H1 (cell line): ENCODE measurements at regions not wholly inside any gene's neighbourhood (a gene's known extent, or its start where the extent isn't known, plus 50 kb on each side); places are given as distances from the start of the nearest gene placed in this dataset.

Source experiments
- CTCF ChIA-PET: fragments of 300-600 bp; sonication (Branson Sonifier 250); formaldehyde crosslinking; loops from one replicate; lab custom pipeline; 2021; ENCODE audit not compliant: partially characterized antibody; lab: Charles Lee
- POLR2A ChIA-PET: fragments of 300-600 bp; sonication (Branson Sonifier 250); formaldehyde crosslinking; loops from one replicate; lab custom pipeline; 2021; ENCODE audit warnings: inconsistent platforms; ENCODE audit not compliant: partially characterized antibody; lab: Charles Lee
- DNase-seq, 2 experiments: peaks; one replicate each; pipeline versions ENCODE4 v3.0.0 to v3.0.0-alpha.2; 2010 to 2022; ENCODE audit warnings: low spot score in 2 of 2, low read depth in 1 of 2, mixed read lengths in 1 of 2
- FAIRE-seq: peaks from 2 replicates; lab custom pipeline; 2011; peaks lifted over from hg19 to GRCh38; lab: Jason Lieb, UNC
- H2AFZ ChIP-seq: 2 replicates; pipeline ENCODE4 v1.8.1; 2012; ENCODE audit warnings: low read length, inconsistent platforms
- H2AK5ac ChIP-seq: 2 replicates; pipeline ENCODE4 v1.6.1; 2013; ENCODE audit warnings: low read depth, low read length
- H2BK120ac ChIP-seq: replicated peaks from 2 replicates; pipeline ENCODE3; 2013; ENCODE audit warnings: low read depth, low read length, inconsistent platforms
- H2BK12ac ChIP-seq: 2 replicates; pipeline ENCODE4 v1.6.1; 2013; ENCODE audit warnings: low read depth, low read length
- H2BK15ac ChIP-seq: 2 replicates; pipeline ENCODE4 v1.6.1; 2013; ENCODE audit warnings: low read length
- H2BK20ac ChIP-seq: 2 replicates; pipeline ENCODE4 v1.6.1; 2013; ENCODE audit warnings: low read length
- H2BK5ac ChIP-seq: 2 replicates; pipeline ENCODE4 v1.6.1; 2013; ENCODE audit warnings: low read depth, low read length
- H3K14ac ChIP-seq: 2 replicates; pipeline ENCODE4 v1.6.1; 2013; ENCODE audit warnings: inconsistent platforms; ENCODE audit not compliant: insufficient read length
- H3K18ac ChIP-seq: 2 replicates; pipeline ENCODE4 v1.6.1; 2013; ENCODE audit warnings: low read length; ENCODE audit errors: extremely low read depth
- H3K23ac ChIP-seq: 2 replicates; pipeline ENCODE4 v1.6.1; 2013; ENCODE audit warnings: inconsistent platforms; ENCODE audit not compliant: insufficient read length
- H3K23me2 ChIP-seq: 2 replicates; pipeline ENCODE4 v1.6.1; 2013; ENCODE audit warnings: low read depth, low read length
- H3K27ac ChIP-seq: 2 replicates; pipeline ENCODE4 v1.6.1; 2011; ENCODE audit warnings: low read depth, low read length, inconsistent platforms
- H3K27me3 ChIP-seq, 4 experiments: replicated peaks in 1 of 4; 1 replicate in 1 of 4; 2 replicates in 3 of 4; pipeline versions ENCODE4 v1.6.1 to v1.8.1; 2011 to 2013; ENCODE audit warnings: low read length in 3 of 4, mild to moderate bottlenecking in 3 of 4, inconsistent platforms in 2 of 4, mixed read lengths in 2 of 4, moderate library complexity in 1 of 4; ENCODE audit not compliant: control insufficient read depth in 3 of 4, insufficient read depth in 3 of 4; ENCODE audit errors: extremely low read depth in 1 of 4
- H3K36me3 ChIP-seq, 4 experiments: 2 replicates each; pipeline versions ENCODE4 v1.6.1 to v1.8.1; 2011 to 2013; ENCODE audit warnings: mild to moderate bottlenecking in 4 of 4, low read length in 3 of 4, moderate library complexity in 2 of 4, control low read depth in 1 of 4, inconsistent platforms in 1 of 4; ENCODE audit not compliant: insufficient read depth in 4 of 4, control insufficient read depth in 2 of 4
- H3K4ac ChIP-seq: replicated peaks from 2 replicates; pipeline ENCODE3; 2013; ENCODE audit warnings: low read length, low read depth, mixed read lengths, inconsistent platforms; ENCODE audit not compliant: insufficient read length
- H3K4me1 ChIP-seq, 4 experiments: replicated peaks in 1 of 4; 1 replicate in 1 of 4; 2 replicates in 3 of 4; pipeline versions ENCODE4 v1.6.1 to v1.8.1; 2011 to 2013; ENCODE audit warnings: low read length in 3 of 4, inconsistent platforms in 2 of 4, mixed read lengths in 1 of 4; ENCODE audit not compliant: insufficient read depth in 4 of 4, control insufficient read depth in 3 of 4
- H3K4me2 ChIP-seq, 2 experiments: 2 replicates each; pipeline versions ENCODE4 v1.6.1 to v1.8.1; 2011 to 2013; ENCODE audit warnings: low read depth in 2 of 2, low read length in 2 of 2, control low read depth in 1 of 2, inconsistent platforms in 1 of 2, mild to moderate bottlenecking in 1 of 2; ENCODE audit not compliant: insufficient read depth in 1 of 2
- H3K4me3 ChIP-seq, 4 experiments: fragments of 200-600, 300-600 bp in 1 of 4; sonication (generic), shearing (Covaris generic), sonication (Bioruptor Twin) in 1 of 4; 2 replicates each; pipeline versions ENCODE4 v1.5.1 to v1.8.1; 2011 to 2016; ENCODE audit warnings: low read length in 4 of 4, low read depth in 3 of 4, control low read depth in 2 of 4, inconsistent platforms in 2 of 4, mild to moderate bottlenecking in 2 of 4, mixed read lengths in 1 of 4, moderate library complexity in 1 of 4; ENCODE audit not compliant: insufficient read depth in 2 of 4; ENCODE audit errors: extremely low read depth in 1 of 4
- H3K56ac ChIP-seq: replicated peaks from 2 replicates; pipeline ENCODE3; 2013; ENCODE audit warnings: low read depth, mild to moderate bottlenecking, mixed read lengths, low read length, inconsistent platforms; ENCODE audit not compliant: insufficient read length
- H3K79me1 ChIP-seq: 2 replicates; pipeline ENCODE4 v1.6.1; 2013; ENCODE audit warnings: low read depth, low read length, control low read depth
- H3K79me2 ChIP-seq, 2 experiments: 2 replicates each; pipeline versions ENCODE4 v1.6.1 to v1.8.1; 2012 to 2013; ENCODE audit warnings: low read length in 2 of 2, mild to moderate bottlenecking in 2 of 2, inconsistent platforms in 1 of 2; ENCODE audit not compliant: insufficient read depth in 2 of 2, control insufficient read depth in 1 of 2
- H3K9ac ChIP-seq, 4 experiments: replicated peaks in 1 of 4; 1 replicate in 1 of 4; 2 replicates in 3 of 4; pipeline versions ENCODE4 v1.6.1 to v1.8.1; 2011 to 2013; ENCODE audit warnings: low read depth in 3 of 4, low read length in 3 of 4, control low read depth in 2 of 4, mild to moderate bottlenecking in 2 of 4, moderate library complexity in 2 of 4, inconsistent platforms in 1 of 4; ENCODE audit errors: extremely low read depth in 1 of 4
- H3K9me3 ChIP-seq, 2 experiments: 2 replicates each; pipeline versions ENCODE4 v1.6.1 to v1.8.1; 2012 to 2013; ENCODE audit warnings: mild to moderate bottlenecking in 2 of 2, moderate library complexity in 2 of 2, control low read depth in 1 of 2, inconsistent platforms in 1 of 2, low read depth in 1 of 2, low read length in 1 of 2, mixed read lengths in 1 of 2; ENCODE audit not compliant: insufficient read depth in 2 of 2
- H4K20me1 ChIP-seq, 2 experiments: replicated peaks in 1 of 2; 2 replicates each; pipeline versions ENCODE3 to v1.8.1; 2011 to 2013; ENCODE audit warnings: inconsistent platforms in 2 of 2, low read length in 2 of 2, mild to moderate bottlenecking in 1 of 2; ENCODE audit not compliant: insufficient read depth in 2 of 2, control insufficient read depth in 1 of 2
- H4K5ac ChIP-seq: 2 replicates; pipeline ENCODE4 v1.6.1; 2013; ENCODE audit warnings: low read length, low read depth, mixed read lengths, inconsistent platforms; ENCODE audit not compliant: insufficient read length
- H4K8ac ChIP-seq: 2 replicates; pipeline ENCODE4 v1.8.0; 2013; ENCODE audit warnings: mild to moderate bottlenecking, moderate library complexity, low read length, inconsistent platforms; ENCODE audit not compliant: insufficient read depth; ENCODE audit errors: extremely low read depth
- H4K91ac ChIP-seq: replicated peaks from 2 replicates; pipeline ENCODE3; 2013; ENCODE audit warnings: low read length, mixed read lengths, inconsistent platforms; ENCODE audit not compliant: insufficient read length
- KDM1A ChIP-seq: fragments of 200-600, 300-600 bp; sonication (generic); IDR thresholded peaks from 2 replicates; pipeline ENCODE4 v1.7.1; 2016; ENCODE audit warnings: mild to moderate bottlenecking, low read length, borderline replicate concordance
- ZNF274 ChIP-seq: IDR thresholded peaks from 2 replicates; pipeline ENCODE4 v1.7.0; 2012; ENCODE audit warnings: low read length, borderline replicate concordance; ENCODE audit errors: extremely low read depth
- WGBS, 2 experiments: shearing (Covaris generic) in 1 of 2; methylation state at CpG; one replicate each; pipeline versions ENCODE4 v1.1.6 to v1.1.7; 2013 to 2015; ENCODE audit warnings: low lambda C conversion rate in 2 of 2, mixed read lengths in 2 of 2, inconsistent platforms in 1 of 2, low coverage in 1 of 2, missing lambda C conversion rate in 1 of 2; ENCODE audit not compliant: insufficient replicate concordance in 2 of 2, insufficient coverage in 1 of 2, insufficient read length in 1 of 2; ENCODE audit errors: extremely low coverage in 1 of 2, missing lambda C conversion rate in 1 of 2; 5-methylcytosine and 5-hydroxymethylcytosine counted together

- DNase-seq (no peak), FAIRE-seq (no peak)
- Histone ChIP-seq H3K27me3 (no peaks in the 10 kb centered on the region), H3K14ac (no peak overlapping the region), H2BK12ac (no peak overlapping the region), H2BK15ac (no peak overlapping the region), H2BK20ac (no peak overlapping the region), H3K27ac (no peak overlapping the region), H3K56ac (no peak overlapping the region), H3K23ac (no peak overlapping the region), H2BK120ac (no peak overlapping the region), H3K9me3 (no peaks in the 10 kb centered on the region), H4K20me1 (no peaks in the 10 kb centered on the region), H3K36me3 (no peaks in the 10 kb centered on the region), H3K4me3 (no peak overlapping the region), H2AK5ac (no peak overlapping the region), H3K9ac (no peak overlapping the region), H3K79me1 (no peaks in the 10 kb centered on the region), H4K91ac (no peak overlapping the region), H3K79me2 (no peaks in the 10 kb centered on the region), H3K4ac (no peak overlapping the region), H2BK5ac (no peak overlapping the region), H2AFZ (no peak overlapping the region), H3K18ac (no peak overlapping the region), H4K8ac (no peak overlapping the region), H3K23me2 (no peaks in the 10 kb centered on the region), H3K4me1 (no peaks in the 10 kb centered on the region), H4K5ac (no peak overlapping the region), H3K4me2 (no peak overlapping the region)
- WGBS, 2 experiments = 92% methylated on average over 6 of the region's 6 CpGs; no CpG with 5 or more reads in 1 of the 2 experiments
- ChIA-PET POLR2A (no interaction called here), CTCF (interaction anchor here (0.5 to 1.1 kb wide), 2 partner anchors 108 to 399 kb away, joined by 3 read pairs; no protein-coding TSS in a partner anchor)
- TF ChIP-seq ZNF274 (no peak), KDM1A (peak; percentile 30; the same call in 1 of the 2 replicates)
These were observed 555.3 kb upstream of the C16orf82 start for GRCh38 chr16:26511463-26511862.
